Psoas muscle (tissue), 7 donors: ENCODE measurements at regions not wholly inside any gene's neighbourhood (a gene's known extent, or its start where the extent isn't known, plus 50 kb on each side); places are given as distances from the start of the nearest gene placed in this dataset.
"Not testable (repeated sequence)": the region's sequence is repeated elsewhere in the genome, so short reads cannot be mapped to it uniquely, and the experiment has no call there.

ENCODE experiments used
- ATAC-seq, 4 donors: fragments of 200-7000 bp; cut with Tn5 transposase; one replicate each; pipeline ENCODE4 v1.9.1; 2020; ENCODE audit warnings: moderate library complexity in 3 of 4, mild to moderate bottlenecking in 2 of 4
- DNase-seq, 2 donors: peaks; one replicate each; pipeline ENCODE4 v3.0.0-alpha.2; 2020
- H3K27ac ChIP-seq: fragments of 200-600 bp; one replicate; pipeline ENCODE4 v1.8.0; 2022
- H3K27me3 ChIP-seq, 3 donors: fragments of 200-600 bp in 1 of 3; one replicate each; pipeline versions ENCODE4 v1.6.1 to v1.8.0; 2013 to 2022; ENCODE audit warnings: low read length in 2 of 3, mild to moderate bottlenecking in 2 of 3, moderate library complexity in 1 of 3; ENCODE audit not compliant: insufficient read depth in 3 of 3
- H3K36me3 ChIP-seq, 2 donors: fragments of 200-600 bp in 1 of 2; one replicate each; pipeline versions ENCODE4 v1.6.1 to v1.8.0; 2013 to 2022; ENCODE audit warnings: low read depth in 1 of 2, mild to moderate bottlenecking in 1 of 2, moderate library complexity in 1 of 2; ENCODE audit not compliant: insufficient read depth in 1 of 2
- H3K4me1 ChIP-seq: fragments of 200-600 bp; one replicate; pipeline ENCODE4 v1.8.0; 2022
- H3K4me3 ChIP-seq: fragments of 200-600 bp; one replicate; pipeline ENCODE4 v1.8.0; 2022; ENCODE audit warnings: mild to moderate bottlenecking
- H3K9me3 ChIP-seq: fragments of 200-600 bp; one replicate; pipeline ENCODE4 v1.8.0; 2022
- WGBS, 3 donors: extraction: QIAGEN DNeasy Blood & Tissue Kit; methylation state at CpG; one replicate each; pipeline versions ENCODE4 v1.1.6 to v1.1.7; 2013; 5-methylcytosine and 5-hydroxymethylcytosine counted together
- intact Hi-C, 2 donors: fragments of 100-400 bp; cut with DNase I; formaldehyde crosslinking; loops; one replicate each; pipeline versions ENCODE4 v1.11.0 to v1.14.2; 2022
- TF ChIP-seq, protein P1 (sequence below): fragments of 200-600 bp; IDR thresholded peaks from one replicate; pipeline ENCODE4 v1.8.0; 2022; ENCODE audit warnings: antibody characterized with exemption
- donor health status: healthy with polysubstance abuse.
- donor health status: DM: no; HTN: no; CAD: no; lungs with moderate emphysema.
- donor health status: Bipolar disorder and iron deficiency.
- donor health status: healthy.
- donor health status: DM: yes; HTN: yes; CAD: no.
- donor health status: DM: no; HTN: no; CAD: no.
- donor health status: DM: yes; HTN: yes; CAD: no.

DNA sequence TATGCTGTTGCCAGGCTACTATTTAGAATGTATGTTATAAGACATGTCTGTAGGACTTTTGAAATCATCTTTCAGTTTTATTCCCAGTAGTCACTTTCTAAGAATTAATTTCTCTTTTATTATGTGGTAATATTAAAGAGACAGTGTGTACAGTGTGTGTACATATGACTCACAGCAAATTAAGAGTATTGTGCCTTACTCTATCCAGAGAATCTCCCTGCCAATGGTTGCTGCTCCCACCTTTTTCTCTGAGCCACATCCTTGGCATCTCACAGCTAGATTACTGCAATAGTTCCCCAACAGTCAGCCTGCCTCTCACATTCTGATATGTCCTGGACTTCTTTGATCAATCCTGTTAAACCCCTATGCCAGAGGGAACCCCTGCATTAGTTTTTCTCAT lies 114.5 kb downstream of the ANXA5 start:
- no peaks in the 10 kb centered on the region for H3K9me3 ChIP-seq
- DNase-seq (no peak), ATAC-seq (no peak)
- TF ChIP-seq, protein P1, sequence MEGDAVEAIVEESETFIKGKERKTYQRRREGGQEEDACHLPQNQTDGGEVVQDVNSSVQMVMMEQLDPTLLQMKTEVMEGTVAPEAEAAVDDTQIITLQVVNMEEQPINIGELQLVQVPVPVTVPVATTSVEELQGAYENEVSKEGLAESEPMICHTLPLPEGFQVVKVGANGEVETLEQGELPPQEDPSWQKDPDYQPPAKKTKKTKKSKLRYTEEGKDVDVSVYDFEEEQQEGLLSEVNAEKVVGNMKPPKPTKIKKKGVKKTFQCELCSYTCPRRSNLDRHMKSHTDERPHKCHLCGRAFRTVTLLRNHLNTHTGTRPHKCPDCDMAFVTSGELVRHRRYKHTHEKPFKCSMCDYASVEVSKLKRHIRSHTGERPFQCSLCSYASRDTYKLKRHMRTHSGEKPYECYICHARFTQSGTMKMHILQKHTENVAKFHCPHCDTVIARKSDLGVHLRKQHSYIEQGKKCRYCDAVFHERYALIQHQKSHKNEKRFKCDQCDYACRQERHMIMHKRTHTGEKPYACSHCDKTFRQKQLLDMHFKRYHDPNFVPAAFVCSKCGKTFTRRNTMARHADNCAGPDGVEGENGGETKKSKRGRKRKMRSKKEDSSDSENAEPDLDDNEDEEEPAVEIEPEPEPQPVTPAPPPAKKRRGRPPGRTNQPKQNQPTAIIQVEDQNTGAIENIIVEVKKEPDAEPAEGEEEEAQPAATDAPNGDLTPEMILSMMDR = no peak
- H3K4me1 ChIP-seq = no peaks in the 10 kb centered on the region
- no peak overlapping the region for H3K27ac ChIP-seq
- no peak overlapping the region for H3K4me3 ChIP-seq
- H3K27me3 ChIP-seq = no peaks in the 10 kb centered on the region
- intact Hi-C loops = no loop called here
- no peaks in the 10 kb centered on the region for H3K36me3 ChIP-seq

DNA sequence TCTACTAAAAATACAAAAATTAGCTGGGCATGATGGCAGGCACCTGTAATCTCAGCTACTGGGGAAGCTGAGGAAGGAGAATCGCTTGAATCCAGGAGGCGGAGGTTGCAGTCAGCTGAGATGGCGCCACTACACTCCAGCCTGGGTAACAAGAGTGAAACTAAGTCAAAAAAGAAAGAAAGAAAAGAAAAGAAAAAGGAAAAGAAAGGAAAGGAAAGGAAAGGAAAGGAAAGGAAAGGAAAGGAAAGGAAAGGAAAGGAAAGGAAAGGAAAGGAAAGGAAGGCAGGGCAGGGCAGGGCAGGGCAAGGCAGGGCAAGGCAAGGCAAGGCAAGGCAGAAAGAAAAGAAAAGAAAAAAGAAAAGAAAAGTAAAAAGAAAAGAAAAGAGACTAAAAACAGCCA lies 121.4 kb downstream of the ANXA5 start:
- intact Hi-C loops = not testable (repeated sequence)

GRCh38 chr4:121574618-121575017 lies 122.2 kb downstream of the ANXA5 start:
- TF ChIP-seq, protein P1 = no peak
- intact Hi-C loops = no loop called here
- no peak overlapping the region for H3K4me3 ChIP-seq
- H3K27me3 ChIP-seq = no peaks in the 10 kb centered on the region
- no peaks in the 10 kb centered on the region for H3K36me3 ChIP-seq
- ATAC-seq = no peak
- H3K9me3 ChIP-seq = peaks cover 4% of the 10 kb centered on the region
- no peak for DNase-seq
- no peak overlapping the region for H3K27ac ChIP-seq
- no peaks in the 10 kb centered on the region for H3K4me1 ChIP-seq

More for the DNA sequence above, 121.4 kb downstream of the ANXA5 start:
- not testable (repeated sequence) for H3K27ac ChIP-seq, H3K4me3 ChIP-seq, H3K27me3 ChIP-seq, ATAC-seq, H3K4me1 ChIP-seq, H3K9me3 ChIP-seq, DNase-seq, H3K36me3 ChIP-seq
- 88 to 93% (median 92%) methylated on average over 3 of the region's 3 CpGs for WGBS, 3 donors

DNA sequence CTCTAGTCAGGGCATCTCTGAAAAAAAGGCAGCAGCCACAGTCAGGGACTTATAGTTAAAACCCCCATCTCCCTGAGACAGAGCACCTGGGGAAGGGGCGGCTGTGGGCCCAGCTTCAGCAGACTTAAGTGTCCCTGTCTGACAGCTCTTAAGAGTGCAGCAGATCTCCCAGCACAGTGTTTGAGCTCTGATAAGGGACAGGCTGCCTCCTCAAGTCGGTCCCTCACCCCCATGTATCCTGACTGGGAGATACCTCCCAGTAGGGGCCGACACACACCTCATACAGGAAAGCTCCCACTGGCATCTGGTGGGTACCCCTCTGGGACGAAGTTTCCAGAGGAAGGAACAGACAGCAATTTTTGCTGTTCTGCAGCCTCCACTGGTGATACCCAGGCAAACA lies 129.0 kb downstream of the ANXA5 start:
- Histone ChIP-seq H3K4me3 (no peak overlapping the region), H3K36me3 (no peaks in the 10 kb centered on the region), H3K9me3 (peaks cover 4% of the 10 kb centered on the region), H3K4me1 (no peaks in the 10 kb centered on the region), H3K27me3 (no peaks in the 10 kb centered on the region), H3K27ac (no peak overlapping the region)
- TF ChIP-seq, protein P1 = no peak
- intact Hi-C loops = no loop called here
- ATAC-seq (no peak), DNase-seq (no peak)
- 82 to 84% (median 83%) methylated on average over 4 of the region's 4 CpGs for WGBS, 3 donors

GRCh38 chr4:121564840-121565375 lies 131.9 kb downstream of the ANXA5 start:
- H3K9me3 ChIP-seq = no peaks in the 10 kb centered on the region
- no peaks in the 10 kb centered on the region for H3K4me1 ChIP-seq
- no peaks in the 10 kb centered on the region for H3K27me3 ChIP-seq
- DNase-seq = no peak
- no peak overlapping the region for H3K27ac ChIP-seq
- intact Hi-C loops = no loop called here
- WGBS, 3 donors = 57 to 65% (median 57%) methylated on average over 5 of the region's 5 CpGs
- no peak overlapping the region for H3K4me3 ChIP-seq
- H3K36me3 ChIP-seq = no peaks in the 10 kb centered on the region
- ATAC-seq = no peak
- TF ChIP-seq, protein P1 = no peak
